ENCODE measurements at regions not wholly inside any gene's neighbourhood (a gene's known extent, or its start where the extent isn't known, plus 50 kb on each side); places are given as distances from the start of the nearest gene placed in this dataset.

DNA sequence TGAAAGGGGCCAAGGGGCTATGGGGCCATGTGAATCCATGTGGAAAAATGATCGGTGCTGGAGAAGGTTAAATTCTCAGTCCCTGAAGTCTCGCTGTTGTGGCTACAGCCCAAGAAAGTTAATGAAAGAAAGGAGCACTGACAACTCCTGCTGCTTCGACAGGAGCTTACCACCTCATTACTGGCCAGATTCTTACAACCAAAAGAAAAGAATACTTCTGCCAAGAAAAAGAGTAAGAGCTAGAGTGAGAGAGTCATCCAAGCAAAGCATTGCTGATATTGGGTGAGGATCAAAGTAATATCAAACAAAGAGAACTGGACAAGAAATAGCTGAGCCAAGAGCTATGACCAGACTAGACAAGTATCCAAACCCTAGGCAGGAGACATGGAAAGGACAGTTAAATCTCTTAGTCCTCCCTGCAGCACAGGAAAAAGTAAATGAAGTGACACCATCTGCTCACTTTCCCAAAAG, 348.4 kb upstream of the PLSCR5 start:
- DNase-seq, result peak; percentile 66
- peaks cover 4% of the 10 kb centered on the region; the same call in 1 of the 2 replicates for H3F3A ChIP-seq (ENCODE audit: insufficient read depth)
- in situ Hi-C loops (cut with MboI), result no loop called here
- H2AFZ ChIP-seq, result peak overlapping the region; percentile 69
- WGBS, 2 experiments (ENCODE audit: low coverage in 1 of 2, low lambda C conversion rate in 2 of 2, missing lambda C conversion rate in 2 of 2), result 9 to 11% methylated on average over 3 of the region's 3 CpGs
- no peaks in the 10 kb centered on the region for H4K20me1 ChIP-seq (ENCODE audit: insufficient read depth)
- no peaks in the 10 kb centered on the region for H3K9me3 ChIP-seq (ENCODE audit: low read depth)
- peak overlapping the region; percentile 41 for H3K9ac ChIP-seq
- no peaks in the 10 kb centered on the region for H3K9me2 ChIP-seq (ENCODE audit: insufficient read depth)
- no peak for TF ChIP-seq EZH2phosphoT487 (IDR thresholded peaks at IDR 0.05; ENCODE audit: insufficient read depth, low read depth)
- TF ChIP-seq EZH2 (IDR thresholded peaks at IDR 0.05; ENCODE audit: insufficient read depth, poor library complexity, severe bottlenecking), result no peak
- H3K36me3 ChIP-seq (ENCODE audit: low read depth), result no peaks in the 10 kb centered on the region
- peak overlapping the region; percentile 41 for H3K4me3 ChIP-seq
- H3K27me3 ChIP-seq (replicated peaks; ENCODE audit: insufficient read depth), result no peaks in the 10 kb centered on the region
- peaks cover 11% of the 10 kb centered on the region for H3K4me1 ChIP-seq (ENCODE audit: insufficient read depth)
- no peaks in the 10 kb centered on the region for H3K79me2 ChIP-seq (ENCODE audit: insufficient read depth)
- H3K27ac ChIP-seq, result 0 out of 2 replicates have a peak overlapping the region, but pooled peaks have one; percentile 13
- H3K4me2 ChIP-seq (ENCODE audit: unreplicated experiment), result peak overlapping the region; percentile 51

DNA sequence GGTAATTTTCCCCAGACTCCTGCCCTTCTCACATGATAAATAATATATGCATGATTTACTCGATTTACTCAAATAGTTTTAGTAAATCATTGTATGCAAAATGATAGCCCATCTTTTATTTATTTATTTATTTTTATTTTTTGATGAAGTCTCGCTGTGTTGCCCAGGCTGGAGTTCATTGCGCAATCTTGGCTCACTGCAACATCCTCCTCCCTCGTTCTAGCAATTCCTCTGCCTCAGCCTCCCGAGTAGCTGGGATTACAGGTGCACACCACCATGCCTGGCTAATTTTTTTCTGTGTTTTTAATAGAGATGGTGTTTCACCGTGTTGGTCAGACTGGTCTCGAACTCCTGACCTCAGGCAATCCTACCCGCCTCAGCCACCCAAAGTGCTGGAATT, 343.8 kb upstream of the PLSCR5 start:
- H4K20me1 ChIP-seq (ENCODE audit: insufficient read depth), result no peaks in the 10 kb centered on the region
- no peak overlapping the region for H3K9ac ChIP-seq
- H3K4me1 ChIP-seq (ENCODE audit: insufficient read depth), result peaks cover 10% of the 10 kb centered on the region
- TF ChIP-seq EZH2phosphoT487 (IDR thresholded peaks at IDR 0.05; ENCODE audit: insufficient read depth, low read depth) (no peak), EZH2 (IDR thresholded peaks at IDR 0.05; ENCODE audit: insufficient read depth, poor library complexity, severe bottlenecking) (no peak)
- in situ Hi-C loops (cut with MboI), result no loop called here
- no peaks in the 10 kb centered on the region for H3K79me2 ChIP-seq (ENCODE audit: insufficient read depth)
- H3K27ac ChIP-seq, result no peak overlapping the region
- WGBS, 2 experiments (ENCODE audit: low coverage in 1 of 2, low lambda C conversion rate in 2 of 2, missing lambda C conversion rate in 2 of 2), result 79 to 86% methylated on average over 8 of the region's 8 CpGs
- H3K9me2 ChIP-seq (ENCODE audit: insufficient read depth), result no peaks in the 10 kb centered on the region
- no peak overlapping the region for H3K4me3 ChIP-seq
- H3K36me3 ChIP-seq (ENCODE audit: low read depth), result no peaks in the 10 kb centered on the region
- no peak overlapping the region for H3K4me2 ChIP-seq (ENCODE audit: unreplicated experiment)
- H2AFZ ChIP-seq, result no peak overlapping the region
- DNase-seq, result no peak
- H3F3A ChIP-seq (ENCODE audit: insufficient read depth), result peaks cover 4% of the 10 kb centered on the region; the same call in 1 of the 2 replicates
- H3K9me3 ChIP-seq (ENCODE audit: low read depth), result no peaks in the 10 kb centered on the region
- H3K27me3 ChIP-seq (replicated peaks; ENCODE audit: insufficient read depth), result no peaks in the 10 kb centered on the region

DNA sequence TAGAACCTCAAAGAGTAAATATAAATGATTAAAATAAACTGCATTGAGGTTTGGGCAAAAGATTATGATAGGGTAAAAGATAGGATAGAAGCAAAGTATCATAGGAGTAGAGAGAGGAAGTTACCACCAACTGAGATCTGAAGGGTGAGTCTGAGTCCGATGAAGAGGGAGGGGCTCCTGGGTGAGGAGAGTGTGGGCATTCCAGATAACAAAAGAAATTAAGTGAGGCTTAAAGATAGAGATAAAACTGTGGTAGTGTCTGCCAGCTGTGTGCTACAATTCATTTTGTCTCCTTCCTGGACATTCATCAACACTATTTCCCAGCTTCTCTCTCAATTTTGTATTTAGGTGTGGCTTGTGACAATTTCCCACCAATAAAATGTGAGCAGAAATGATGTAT, 343.0 kb upstream of the PLSCR5 start:
- Histone ChIP-seq H3F3A (ENCODE audit: insufficient read depth) (0 out of 2 replicates have a peak, but pooled peaks cover under 1% of the 10 kb centered on the region), H3K79me2 (ENCODE audit: insufficient read depth) (no peaks in the 10 kb centered on the region), H3K9me2 (ENCODE audit: insufficient read depth) (no peaks in the 10 kb centered on the region), H3K27me3 (replicated peaks; ENCODE audit: insufficient read depth) (no peaks in the 10 kb centered on the region), H2AFZ (no peak overlapping the region), H3K27ac (no peak overlapping the region), H3K9me3 (ENCODE audit: low read depth) (no peaks in the 10 kb centered on the region), H4K20me1 (ENCODE audit: insufficient read depth) (no peaks in the 10 kb centered on the region), H3K4me2 (ENCODE audit: unreplicated experiment) (no peak overlapping the region), H3K4me3 (no peak overlapping the region), H3K4me1 (ENCODE audit: insufficient read depth) (peaks cover 2% of the 10 kb centered on the region), H3K9ac (no peak overlapping the region), H3K36me3 (ENCODE audit: low read depth) (no peaks in the 10 kb centered on the region)
- WGBS, 2 experiments (ENCODE audit: low coverage in 1 of 2, low lambda C conversion rate in 2 of 2, missing lambda C conversion rate in 2 of 2), result 83 to 87% methylated on average over 1 of the region's 1 CpG
- no peak for TF ChIP-seq EZH2 (IDR thresholded peaks at IDR 0.05; ENCODE audit: insufficient read depth, poor library complexity, severe bottlenecking)
- TF ChIP-seq EZH2phosphoT487 (IDR thresholded peaks at IDR 0.05; ENCODE audit: insufficient read depth, low read depth), result no peak
- DNase-seq, result no peak
- in situ Hi-C loops (cut with MboI), result no loop called here

DNA sequence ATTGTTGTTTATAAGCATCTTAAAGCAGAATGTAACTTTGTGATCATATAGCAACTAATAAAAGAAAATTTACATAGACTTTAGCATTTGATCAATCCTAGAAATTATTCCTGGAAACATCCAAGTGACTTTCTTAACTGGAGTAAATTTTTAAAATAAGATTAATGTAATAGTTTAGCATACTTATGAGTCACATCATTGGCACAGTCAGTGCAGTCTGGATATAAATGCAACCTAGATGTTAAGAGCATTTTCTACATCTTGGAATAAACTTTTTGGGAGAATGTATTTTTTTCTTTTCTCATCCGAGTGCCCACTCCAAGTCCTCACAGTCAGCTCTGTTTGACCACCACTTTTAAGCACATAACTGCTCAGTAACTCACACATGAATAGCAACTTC, 324.6 kb upstream of the PLSCR5 start:
- no peak overlapping the region for H3K4me3 ChIP-seq
- DNase-seq, result peak; percentile 40
- 40 to 62% methylated on average over 1 of the region's 1 CpG for WGBS, 2 experiments (ENCODE audit: low coverage in 1 of 2, low lambda C conversion rate in 2 of 2, missing lambda C conversion rate in 2 of 2)

More for the DNA sequence above, 324.6 kb upstream of the PLSCR5 start:
- Histone ChIP-seq H3K79me2 (ENCODE audit: insufficient read depth) (no peaks in the 10 kb centered on the region), H3K4me2 (ENCODE audit: unreplicated experiment) (no peak overlapping the region), H3F3A (ENCODE audit: insufficient read depth) (peaks cover 4% of the 10 kb centered on the region; the same call in 1 of the 2 replicates), H3K27me3 (replicated peaks; ENCODE audit: insufficient read depth) (no peaks in the 10 kb centered on the region), H3K9ac (no peak overlapping the region), H4K20me1 (ENCODE audit: insufficient read depth) (no peaks in the 10 kb centered on the region), H3K4me1 (ENCODE audit: insufficient read depth) (no peaks in the 10 kb centered on the region), H3K27ac (no peak overlapping the region), H3K9me2 (ENCODE audit: insufficient read depth) (no peaks in the 10 kb centered on the region), H3K9me3 (ENCODE audit: low read depth) (no peaks in the 10 kb centered on the region), H3K36me3 (ENCODE audit: low read depth) (no peaks in the 10 kb centered on the region), H2AFZ (no peak overlapping the region)
- TF ChIP-seq EZH2 (IDR thresholded peaks at IDR 0.05; ENCODE audit: insufficient read depth, poor library complexity, severe bottlenecking) (no peak), EZH2phosphoT487 (IDR thresholded peaks at IDR 0.05; ENCODE audit: insufficient read depth, low read depth) (no peak)
- in situ Hi-C loops (cut with MboI), result no loop called here
